Hematopoietic multipotent progenitor cell treated with erythropoietin and hydrocortisone succinate and interleukin-3 and kit ligand, for 4 days (in vitro differentiated cells): ENCODE measurements at regions not wholly inside any gene's neighbourhood (a gene's known extent, or its start where the extent isn't known, plus 50 kb on each side); places are given as distances from the start of the nearest gene placed in this dataset.

Experiments
- DNase-seq: peaks from one replicate; pipeline ENCODE4 v3.0.0-alpha.2; 2015

DNA sequence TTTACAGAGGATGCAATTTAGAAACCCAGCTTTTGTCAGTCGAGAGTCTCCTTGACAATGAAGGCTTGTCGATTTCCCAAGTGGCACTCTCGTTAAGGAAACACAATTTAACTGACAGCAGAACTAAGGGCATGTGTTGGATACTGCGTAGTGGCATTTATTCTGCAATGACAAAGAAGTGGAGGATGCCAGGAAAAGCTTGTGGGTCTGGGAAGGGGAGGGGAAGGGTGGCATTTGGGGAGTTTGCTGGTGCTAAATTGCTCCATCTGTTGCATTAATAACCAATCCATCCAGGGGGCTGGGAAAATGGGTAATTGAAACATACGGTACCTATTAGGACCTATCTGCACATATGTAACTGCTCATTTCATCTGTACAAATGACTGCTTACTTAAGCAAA is 190.6 kb downstream of the NSG2 start:
- DNase-seq = no peak

DNA sequence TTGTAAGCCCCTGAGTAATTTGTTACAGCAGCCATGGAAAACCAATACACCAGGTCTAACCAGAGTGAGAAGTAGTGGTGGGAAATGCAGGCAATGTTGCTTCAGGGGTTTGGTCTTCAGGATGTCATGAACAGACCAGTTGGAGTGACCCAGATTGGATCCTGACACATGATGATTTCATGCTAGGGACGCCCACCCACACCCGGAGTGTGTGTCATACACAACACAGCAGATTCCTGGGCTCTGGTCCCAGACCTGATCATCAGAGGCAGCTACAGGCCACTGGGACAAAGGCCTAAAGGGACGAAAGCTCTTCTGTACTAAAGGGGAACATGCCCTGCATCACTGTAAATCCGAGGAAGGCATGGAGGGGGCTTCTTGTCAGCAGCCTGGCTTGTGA is 194.2 kb downstream of the NSG2 start:
- no peak for DNase-seq

DNA sequence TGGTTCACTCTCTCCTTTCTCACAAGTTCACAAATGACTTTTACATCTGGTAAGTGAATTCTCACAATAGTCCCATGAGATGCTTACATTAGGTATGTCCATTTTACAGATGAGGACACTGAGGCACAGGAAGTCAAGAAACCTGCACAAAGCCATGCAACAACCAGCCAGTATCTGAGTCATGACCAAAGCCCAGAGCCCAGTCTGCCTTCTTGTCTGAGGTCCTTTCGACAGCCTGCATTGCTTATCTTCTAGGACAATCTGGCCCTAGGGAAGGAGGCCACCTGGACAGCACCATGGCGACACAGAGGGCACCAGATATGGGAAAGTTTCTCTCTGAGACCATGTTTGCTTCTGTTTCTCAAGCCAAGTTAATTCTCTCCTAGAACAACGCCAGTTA is 197.1 kb downstream of the NSG2 start:
- DNase-seq = no peak

DNA sequence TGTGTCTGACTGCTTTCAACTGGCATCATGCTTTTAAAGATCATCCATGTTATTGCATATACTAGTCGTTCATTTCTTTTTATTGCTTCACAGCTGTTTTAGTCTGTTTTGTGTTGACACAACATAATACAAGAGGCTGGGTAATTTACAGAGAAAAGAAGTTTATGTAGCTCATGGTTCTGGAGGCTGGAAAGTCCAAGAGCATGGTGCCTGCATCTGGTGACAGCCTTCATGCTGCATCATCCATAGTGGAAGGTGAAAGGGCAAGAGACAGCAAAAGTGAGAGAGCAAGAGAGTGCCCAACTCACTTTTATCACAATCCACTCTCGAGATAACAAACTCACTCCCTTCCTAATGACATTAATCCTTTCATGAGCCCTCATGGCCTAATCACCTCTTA is 198.4 kb downstream of the NSG2 start:
- no peak for DNase-seq

DNA sequence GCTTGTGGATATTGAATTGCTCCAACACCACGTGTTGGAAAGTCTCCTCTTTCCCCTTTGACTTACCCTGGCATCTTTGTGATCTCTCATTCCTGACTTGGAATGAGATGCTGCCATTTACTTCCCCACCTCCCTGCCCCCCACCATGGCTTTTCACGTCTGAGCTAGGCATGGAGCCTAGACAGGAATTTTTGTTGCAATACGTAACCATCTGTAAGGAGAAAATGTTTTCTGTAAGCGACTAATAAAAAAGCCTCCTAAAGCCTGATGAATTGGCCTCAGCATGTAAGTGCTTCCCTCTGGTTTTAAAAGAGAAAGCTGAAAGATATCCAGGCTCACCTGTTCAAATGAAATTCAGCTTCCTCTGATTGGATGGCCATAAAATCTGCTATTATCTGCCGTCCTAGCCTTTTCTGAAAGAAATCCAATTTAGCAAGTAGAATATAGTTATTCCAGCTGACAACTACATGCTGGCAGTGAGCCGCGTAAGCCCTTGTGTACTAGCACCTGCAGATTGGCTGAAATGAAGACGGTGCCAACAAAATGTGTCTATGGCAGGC is 200.1 kb downstream of the NSG2 start:
- DNase-seq = no peak

DNA sequence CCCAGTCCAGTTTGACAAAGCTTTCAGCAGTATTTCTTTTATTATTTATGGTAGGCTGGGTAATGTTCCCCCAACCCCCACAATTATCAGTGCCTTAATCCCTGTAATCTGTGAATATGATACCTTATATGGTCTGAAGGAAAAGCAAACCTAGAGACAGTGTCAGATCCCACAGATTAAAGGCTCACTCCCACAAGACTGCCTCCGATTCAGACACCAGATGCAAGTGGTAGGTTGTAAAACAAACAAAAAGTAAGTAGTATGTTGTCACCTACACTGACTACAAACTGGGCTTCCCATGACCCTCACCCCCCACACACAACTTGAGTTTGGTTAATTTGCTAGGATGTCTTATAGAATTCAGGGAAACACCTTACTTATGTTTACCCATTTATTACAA is 201.2 kb downstream of the NSG2 start:
- DNase-seq = no peak

DNA sequence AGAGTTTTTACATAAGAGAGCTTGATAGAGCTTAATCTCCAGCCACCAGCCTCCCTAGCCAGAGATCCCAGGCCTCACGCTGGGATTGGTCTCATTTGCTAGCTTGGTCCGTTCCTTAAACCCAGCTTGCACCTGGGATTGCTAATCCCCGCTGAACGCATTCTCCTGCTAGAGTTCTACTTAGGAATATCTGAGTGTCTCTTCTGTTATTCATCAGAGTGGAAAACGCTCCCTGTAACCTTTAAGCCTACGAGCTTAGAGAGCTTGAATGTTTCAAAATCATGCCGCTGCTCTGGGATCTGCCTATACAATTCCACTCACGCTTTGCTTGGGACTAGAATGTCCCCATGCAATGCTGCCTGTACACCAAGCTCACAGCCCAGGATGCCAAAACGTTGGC is 201.8 kb downstream of the NSG2 start:
- DNase-seq = no peak

DNA sequence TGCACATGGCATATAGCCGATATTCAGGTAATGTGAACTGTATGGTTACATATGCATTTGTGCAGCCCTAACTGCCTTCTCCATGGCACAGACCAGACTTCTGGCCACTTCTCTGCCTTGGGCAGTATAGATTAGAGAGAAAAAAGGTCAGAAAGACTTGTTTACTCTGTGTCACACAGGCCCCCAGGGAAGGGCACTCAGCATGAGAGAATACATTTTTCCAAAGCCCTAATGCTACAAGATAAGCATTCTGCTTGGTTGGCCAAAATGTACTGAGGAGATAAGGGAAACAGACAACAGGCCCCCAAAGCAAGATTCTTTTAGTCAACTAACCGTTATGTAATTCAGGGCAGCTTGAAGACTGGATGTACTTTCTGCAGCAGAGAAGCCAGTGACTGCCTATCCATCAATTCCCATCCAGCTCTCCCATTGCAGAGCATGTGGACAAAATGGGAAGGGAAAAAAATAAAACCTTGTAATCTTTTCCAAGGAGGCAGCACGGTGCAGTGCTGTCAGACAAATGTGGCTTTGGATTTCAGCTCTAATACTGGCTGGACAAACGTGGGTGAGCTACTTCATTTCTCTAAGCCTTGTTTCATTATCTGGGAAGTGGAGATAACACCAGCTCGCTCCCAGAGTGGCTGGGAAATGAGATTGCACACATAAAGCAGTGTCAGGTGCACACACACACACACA is 205.9 kb downstream of the NSG2 start:
- DNase-seq = peak; percentile 21

DNA sequence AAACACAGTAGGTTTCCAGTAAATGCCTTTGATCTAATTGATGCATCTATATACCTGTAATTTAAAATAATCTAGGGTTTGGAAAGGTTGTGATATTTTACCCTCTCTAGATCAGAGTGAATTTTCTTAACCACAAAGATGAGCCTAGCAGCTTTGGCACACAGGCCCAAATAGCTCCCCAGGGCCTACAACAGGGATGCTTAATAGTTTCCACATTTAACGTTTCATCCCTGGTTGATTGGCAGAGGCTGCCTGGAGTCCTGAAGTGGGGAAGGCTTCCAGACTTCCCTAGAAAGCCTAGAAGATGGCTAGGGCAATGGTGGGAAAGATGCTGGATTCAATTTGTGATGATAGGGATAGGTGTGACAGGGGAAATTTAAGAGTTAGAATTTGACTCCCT is 206.6 kb downstream of the NSG2 start:
- no peak for DNase-seq

DNA sequence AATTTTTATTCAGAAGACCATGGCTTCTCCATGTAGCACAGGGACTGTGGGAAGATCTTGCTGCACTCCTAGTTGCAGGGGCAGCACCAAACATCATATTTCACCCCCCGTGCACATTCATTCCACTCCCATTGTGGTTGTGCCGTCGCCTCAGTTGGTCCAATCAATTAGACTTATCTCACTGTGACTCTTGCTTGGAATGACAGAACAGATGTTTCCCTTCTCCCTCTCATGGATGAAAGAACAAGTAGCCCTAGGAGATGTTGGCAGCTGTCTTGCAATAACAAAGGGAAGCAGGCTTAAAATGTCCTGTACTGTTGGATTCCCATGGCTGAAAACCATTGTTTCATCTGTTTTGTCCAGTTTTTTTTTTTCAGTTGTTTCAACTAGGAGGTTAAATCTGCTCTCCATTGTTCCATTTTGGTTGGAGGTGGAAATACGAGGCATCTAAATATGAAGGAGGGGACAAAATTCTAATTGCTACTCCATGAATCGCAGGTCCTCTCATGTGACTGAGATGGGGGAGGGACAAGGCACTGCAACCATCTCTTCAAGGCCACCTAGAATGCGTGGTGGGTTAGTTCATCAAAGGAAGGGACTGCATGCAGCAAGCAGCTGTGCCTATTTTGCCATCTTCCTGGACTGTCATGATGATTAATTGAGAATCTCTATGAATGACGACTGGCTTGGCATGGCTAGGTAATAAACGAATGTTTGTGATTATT is 214.4 kb downstream of the NSG2 start:
- DNase-seq = no peak

DNA sequence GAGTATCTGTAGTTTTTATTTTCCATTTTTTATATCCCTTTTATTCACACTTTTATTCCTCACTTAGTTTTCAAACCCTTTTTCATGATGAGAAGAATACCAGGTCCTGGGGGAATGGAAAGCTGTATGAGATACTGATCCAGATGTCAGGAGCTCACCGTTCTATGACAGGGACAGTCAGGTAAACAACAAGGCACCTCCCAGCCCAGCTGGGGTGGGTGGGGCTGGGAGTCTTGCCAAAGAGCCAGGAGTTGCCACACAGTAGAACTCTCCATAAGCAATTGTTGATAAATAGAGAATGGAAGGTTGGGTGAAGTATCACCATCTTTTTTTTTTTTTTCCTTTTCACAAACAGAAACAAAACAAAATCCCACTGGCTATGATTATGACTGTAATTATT is 225.8 kb downstream of the NSG2 start:
- DNase-seq = no peak

DNA sequence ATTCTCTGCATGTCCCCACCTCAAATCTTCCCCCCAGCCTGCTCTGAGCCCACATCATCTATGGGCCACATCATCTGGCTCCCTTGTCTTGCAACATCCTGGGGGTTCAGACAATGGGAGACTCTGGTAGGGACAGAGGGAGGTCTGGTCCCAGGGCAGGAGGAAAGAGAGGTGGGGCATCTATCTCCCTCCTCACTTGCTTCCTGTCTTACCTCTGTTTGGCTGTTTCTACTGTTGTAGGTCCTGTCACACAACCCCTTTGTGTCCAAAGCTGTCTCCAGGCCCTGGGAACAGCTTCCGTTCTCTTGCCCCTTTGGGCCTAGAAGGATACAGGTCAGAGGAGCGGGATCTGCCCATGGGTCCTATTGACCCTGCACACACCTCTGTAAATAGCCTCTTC is 227.2 kb downstream of the NSG2 start:
- DNase-seq = no peak

DNA sequence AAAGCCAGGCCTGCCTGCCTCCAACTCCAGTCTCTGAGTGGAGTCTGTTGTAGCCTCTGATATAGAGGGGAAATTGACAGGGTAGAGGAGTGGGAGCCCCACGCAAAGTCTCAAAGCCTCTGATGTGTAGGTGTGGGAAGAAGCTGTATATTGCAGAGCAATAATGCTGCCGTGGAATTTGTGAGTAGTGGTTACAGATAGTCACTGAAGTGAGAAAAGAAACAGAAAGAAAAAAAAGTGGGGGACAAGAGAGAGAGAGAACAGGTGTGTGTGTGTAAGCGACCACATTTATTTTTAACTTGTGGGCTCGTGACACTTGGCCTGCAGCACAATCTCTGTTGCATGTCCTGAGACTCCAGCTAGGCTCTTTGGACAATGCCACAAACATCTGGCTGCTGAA is 227.8 kb downstream of the NSG2 start:
- DNase-seq = no peak

DNA sequence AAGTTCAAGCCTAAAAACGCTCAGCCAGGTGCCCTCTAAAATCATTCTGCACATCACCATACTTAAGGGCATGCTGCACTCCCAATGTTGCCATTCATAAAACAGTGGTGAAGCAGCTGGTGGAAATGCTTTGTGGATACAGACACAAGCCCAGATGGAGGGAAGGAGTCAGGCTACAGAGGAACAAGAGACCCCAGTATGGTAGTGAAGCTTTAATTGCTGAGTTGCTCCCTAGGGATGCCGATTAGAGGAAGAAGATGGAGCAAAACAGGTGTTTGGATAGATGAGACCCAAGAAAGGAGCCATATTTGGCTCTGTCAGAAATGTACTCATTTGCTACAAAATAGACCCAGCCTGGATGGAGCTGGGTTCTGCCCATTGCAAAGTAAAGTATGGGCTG is 230.5 kb downstream of the NSG2 start:
- DNase-seq = no peak

DNA sequence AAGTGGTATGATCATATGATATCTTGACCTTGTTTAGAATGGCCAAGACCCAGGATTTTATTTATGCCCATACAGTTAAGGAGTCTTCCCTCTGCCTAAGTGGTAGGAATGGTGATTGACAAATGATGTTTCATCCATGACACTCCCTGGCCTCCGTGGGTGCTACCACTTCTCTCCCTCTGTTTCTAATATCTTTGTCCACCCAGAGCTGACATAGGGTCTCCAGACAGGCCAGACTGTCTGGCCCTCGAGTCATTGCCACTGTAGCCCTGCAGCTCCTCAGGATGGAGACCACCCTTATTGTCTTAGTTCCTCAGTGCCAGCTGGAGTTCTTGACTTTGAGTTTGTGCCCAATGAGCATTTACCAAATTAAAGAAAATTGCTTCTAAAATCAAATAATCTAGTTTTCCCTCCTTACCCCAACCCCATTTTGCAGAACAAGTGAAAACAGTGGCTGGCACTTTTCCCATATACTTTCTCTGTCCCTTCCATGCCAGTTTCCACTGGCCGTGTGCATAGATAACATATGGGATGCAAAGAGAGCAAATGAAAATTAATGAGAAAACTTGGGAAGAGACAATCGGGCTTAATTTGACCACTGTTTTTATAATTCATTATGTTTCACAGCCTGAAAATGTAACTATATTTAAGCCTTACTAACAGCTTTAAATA is 235.7 kb downstream of the NSG2 start:
- no peak for DNase-seq

DNA sequence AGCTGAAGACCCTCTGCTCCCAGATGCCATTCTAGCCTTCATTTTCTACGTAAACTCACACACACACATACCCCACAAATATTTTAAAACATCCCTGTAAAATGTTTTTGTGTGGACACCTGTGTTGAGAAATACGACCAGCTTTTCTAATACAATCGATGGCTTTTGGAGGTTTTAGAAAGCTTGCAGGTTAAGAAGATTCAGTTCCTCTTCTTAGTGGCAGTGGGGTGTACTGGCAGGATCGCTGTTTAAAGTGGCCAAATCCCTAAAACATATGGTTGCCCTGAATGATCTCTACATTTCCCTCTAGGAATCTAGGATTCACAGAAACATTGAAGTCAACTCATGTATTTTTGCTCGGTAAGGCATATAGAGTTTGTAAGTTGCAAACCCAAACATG is 236.3 kb downstream of the NSG2 start:
- no peak for DNase-seq

DNA sequence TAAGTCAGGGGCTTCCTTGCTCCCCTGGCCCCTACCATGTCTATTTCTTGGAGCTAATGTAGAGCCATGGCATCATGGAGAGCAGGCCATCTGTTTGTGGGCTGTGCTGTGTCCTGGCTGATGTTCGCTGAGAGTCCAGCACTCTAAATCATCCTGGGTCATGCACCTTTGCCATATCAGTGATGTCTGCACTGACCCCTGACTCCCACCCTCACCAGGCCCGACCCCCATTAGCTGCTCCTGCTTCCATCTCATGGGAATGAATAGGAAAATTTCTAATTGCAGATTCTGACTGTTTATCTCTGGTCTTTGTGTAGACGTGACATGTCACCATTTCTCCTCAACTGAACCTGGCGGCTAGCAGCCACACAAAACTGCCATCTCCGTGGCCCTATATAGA is 236.9 kb downstream of the NSG2 start:
- no peak for DNase-seq

DNA sequence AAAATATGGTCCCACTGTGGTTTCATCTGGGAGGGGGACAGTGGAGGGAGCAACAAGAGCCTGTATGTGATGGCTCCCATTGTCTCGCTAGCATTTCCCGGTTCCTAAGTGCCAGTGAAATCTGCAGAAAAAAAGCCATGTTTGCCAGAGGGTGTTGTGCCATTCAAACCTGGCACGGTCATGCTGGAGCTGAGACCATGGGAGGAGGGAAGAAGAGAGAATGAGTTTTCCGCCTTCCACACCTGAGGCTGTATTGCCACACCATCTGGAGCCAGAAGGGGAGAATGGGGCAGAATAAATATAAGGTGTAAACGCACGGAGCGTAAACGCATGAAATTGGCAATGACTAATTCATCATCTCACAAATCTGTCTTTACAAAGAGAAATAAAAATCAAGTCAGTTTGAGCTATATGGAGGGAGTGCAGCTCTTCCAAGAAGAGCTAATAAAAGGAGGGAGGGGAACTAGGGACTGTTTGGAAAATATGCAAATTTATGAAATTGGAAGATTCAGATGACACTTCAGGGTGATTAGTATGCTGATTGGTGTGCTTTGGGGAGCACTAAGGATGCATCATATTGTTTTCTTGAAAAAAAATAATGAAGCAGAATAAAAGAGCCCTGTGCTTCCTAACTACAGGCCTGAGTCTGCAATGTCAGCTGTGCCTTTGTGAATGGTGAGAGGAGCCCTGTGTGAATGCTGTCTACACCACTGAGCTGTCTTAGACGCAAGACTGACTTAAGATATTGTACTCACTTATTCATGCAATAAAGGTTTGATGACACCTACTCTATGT is 237.9 kb downstream of the NSG2 start:
- DNase-seq = no peak

DNA sequence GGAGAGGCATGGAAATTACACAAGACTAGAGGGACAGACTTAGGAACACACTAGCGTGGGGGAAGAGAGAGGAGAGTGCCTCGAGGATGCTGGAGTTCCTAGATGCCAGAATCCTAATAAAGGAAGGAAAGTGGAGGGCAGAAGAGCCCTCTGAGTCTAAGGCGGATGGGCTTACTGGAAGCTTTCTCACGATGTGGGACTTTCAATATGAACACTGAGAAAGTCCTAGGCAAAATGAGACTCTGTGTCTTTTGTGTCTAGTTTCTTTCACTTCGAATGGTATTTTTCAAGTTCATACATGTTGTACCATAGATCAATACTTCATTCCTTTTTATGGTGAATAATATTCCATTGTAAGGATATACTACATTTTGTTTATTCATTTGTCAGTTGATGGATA is 239.4 kb downstream of the NSG2 start:
- DNase-seq = no peak

DNA sequence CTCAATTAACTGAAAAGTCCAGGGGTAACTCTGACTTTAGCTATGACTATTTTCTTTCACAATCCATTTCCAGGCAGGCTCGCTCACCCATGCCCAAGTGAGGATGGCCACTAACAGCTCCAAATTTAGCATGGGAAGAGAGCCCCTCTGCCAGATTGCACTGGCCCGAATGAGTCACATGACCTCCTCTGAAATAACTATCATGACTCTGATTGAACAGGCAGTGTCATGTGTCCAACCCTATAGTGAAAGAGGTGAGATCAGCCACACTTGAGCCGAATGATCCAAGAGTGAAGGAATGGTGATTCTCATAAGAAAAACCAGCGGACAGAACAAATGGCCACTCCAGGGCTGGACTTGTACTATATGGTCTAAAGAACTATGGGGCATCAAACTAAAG is 242.3 kb downstream of the NSG2 start:
- DNase-seq = no peak

DNA sequence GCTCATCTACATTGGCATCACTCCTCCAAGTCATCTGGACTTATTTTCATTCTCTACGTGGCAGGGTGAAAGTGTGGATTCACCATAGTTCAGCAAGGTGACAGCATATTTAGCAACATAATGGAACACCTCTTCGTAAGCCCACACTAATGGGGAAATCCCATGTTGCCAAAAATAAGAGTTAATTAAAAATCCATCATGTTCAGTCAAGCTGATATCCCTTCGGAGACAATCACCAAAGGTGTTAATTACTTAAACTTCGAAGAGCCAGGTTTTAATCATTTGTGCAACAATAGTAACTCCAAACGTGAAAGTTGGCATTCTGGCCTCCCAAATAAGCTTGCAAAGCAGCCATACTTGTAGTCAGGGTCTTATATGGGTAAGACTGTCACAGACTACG is 242.9 kb downstream of the NSG2 start:
- DNase-seq = no peak

DNA sequence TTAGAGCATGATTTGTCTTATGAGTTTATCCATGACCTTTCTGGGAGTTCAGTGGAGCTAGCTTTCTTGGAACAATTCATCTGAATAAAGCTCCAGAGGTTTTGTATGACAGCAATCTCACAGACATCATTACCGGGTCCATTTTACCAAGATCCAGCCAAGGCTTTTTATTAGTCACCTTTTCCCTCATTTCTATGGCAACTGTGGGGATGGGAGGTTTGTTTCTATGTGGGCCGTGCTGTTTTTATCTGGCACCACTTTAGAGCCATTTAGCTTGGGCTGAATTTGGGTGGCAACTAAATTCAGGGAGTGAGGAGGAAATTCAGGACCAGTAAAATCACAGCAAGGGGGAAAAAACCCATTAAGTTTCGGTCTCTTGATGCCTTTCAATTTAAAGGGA is 245.7 kb downstream of the NSG2 start:
- no peak for DNase-seq

DNA sequence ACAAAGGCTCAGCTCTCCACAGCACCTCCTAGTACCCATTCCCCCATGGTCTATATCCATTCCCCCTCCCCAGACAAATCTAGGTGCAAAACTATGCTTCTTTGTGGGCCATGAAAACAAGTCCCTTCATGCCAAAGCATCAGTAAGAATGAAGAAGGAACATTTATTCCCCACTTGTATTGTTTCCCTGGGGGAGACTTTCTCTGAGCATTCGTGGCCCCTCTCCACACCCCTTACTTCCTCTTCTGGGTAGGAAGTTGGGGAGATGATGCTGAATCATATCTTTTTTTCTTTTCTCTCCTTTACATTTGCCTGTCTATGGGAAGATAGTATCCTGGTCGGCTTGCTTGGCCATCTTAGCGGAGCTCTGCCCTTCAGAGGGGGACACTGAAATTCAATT is 246.8 kb downstream of the NSG2 start:
- peak; percentile 16 for DNase-seq
